ENCODE measurements at regions not wholly inside any gene's neighbourhood (a gene's known extent, or its start where the extent isn't known, plus 50 kb on each side); places are given as distances from the start of the nearest gene placed in this dataset.

- no peak for DNase-seq (ENCODE audit: low spot score)
- intact Hi-C loops (cut with DNase I): no loop called here
These were observed 426.4 kb downstream of the MED10 start for GRCh38 chr5:5951953-5952352.

GRCh38 chr5:5950658-5951057, 427.7 kb downstream of the MED10 start:
- no peak for DNase-seq (ENCODE audit: low spot score)
- intact Hi-C loops (cut with DNase I): no loop called here

GRCh38 chr5:5941486-5941885, 436.9 kb downstream of the MED10 start:
- intact Hi-C loops (cut with DNase I): no loop called here
- no peak for DNase-seq (ENCODE audit: low spot score)

GRCh38 chr5:5939759-5940370, 438.5 kb downstream of the MED10 start:
- intact Hi-C loops (cut with DNase I): loop anchor here in 1 of 2 donors (1.0 kb wide), 1 partner anchor 14 kb away; no protein-coding TSS in a partner anchor
- DNase-seq (ENCODE audit: low spot score): no peak

GRCh38 chr5:5933651-5934050, 444.7 kb downstream of the MED10 start:
- no peak for DNase-seq (ENCODE audit: low spot score)
- intact Hi-C loops (cut with DNase I): no loop called here

- intact Hi-C loops (cut with DNase I): no loop called here
- DNase-seq (ENCODE audit: low spot score): no peak
These were observed 445.5 kb downstream of the MED10 start for GRCh38 chr5:5932824-5933223.

- intact Hi-C loops (cut with DNase I): no loop called here
- no peak for DNase-seq (ENCODE audit: low spot score)
These were observed 447.8 kb downstream of the MED10 start for GRCh38 chr5:5930561-5930960.

- no peak for DNase-seq (ENCODE audit: low spot score)
These were observed 448.9 kb downstream of the MED10 start for GRCh38 chr5:5929291-5930020.

GRCh38 chr5:5925191-5925590, 453.2 kb downstream of the MED10 start:
- no peak for DNase-seq (ENCODE audit: low spot score)
- intact Hi-C loops (cut with DNase I): no loop called here

More at GRCh38 chr5:5929291-5930020, 448.9 kb downstream of the MED10 start:
- intact Hi-C loops (cut with DNase I): no loop called here

- DNase-seq (ENCODE audit: low spot score): no peak
- intact Hi-C loops (cut with DNase I): no loop called here
These were observed 458.9 kb downstream of the MED10 start for GRCh38 chr5:5919411-5919810.

GRCh38 chr5:5906778-5907177, 471.6 kb downstream of the MED10 start:
- intact Hi-C loops (cut with DNase I): no loop called here
- DNase-seq (ENCODE audit: low spot score): no peak

GRCh38 chr5:5905186-5905585, 473.2 kb downstream of the MED10 start:
- intact Hi-C loops (cut with DNase I): no loop called here
- no peak for DNase-seq (ENCODE audit: low spot score)

- DNase-seq (ENCODE audit: low spot score): no peak
- intact Hi-C loops (cut with DNase I): no loop called here
These were observed 474.2 kb downstream of the MED10 start for GRCh38 chr5:5904113-5904512.

- intact Hi-C loops (cut with DNase I): no loop called here
- no peak for DNase-seq (ENCODE audit: low spot score)
These were observed 475.4 kb downstream of the MED10 start for GRCh38 chr5:5902678-5903646.

- DNase-seq (ENCODE audit: low spot score): no peak
- intact Hi-C loops (cut with DNase I): no loop called here
These were observed 477.9 kb downstream of the ICE1 start for GRCh38 chr5:5900350-5900749.

- intact Hi-C loops (cut with DNase I): no loop called here
These were observed 477.2 kb downstream of the ICE1 start for GRCh38 chr5:5899716-5900115.

GRCh38 chr5:5888284-5888683, 465.8 kb downstream of the ICE1 start:
- DNase-seq (ENCODE audit: low spot score): no peak
- intact Hi-C loops (cut with DNase I): no loop called here

More at GRCh38 chr5:5899716-5900115, 477.2 kb downstream of the ICE1 start:
- no peak for DNase-seq (ENCODE audit: low spot score)

- no peak for DNase-seq (ENCODE audit: low spot score)
- intact Hi-C loops (cut with DNase I): no loop called here
These were observed 465.4 kb downstream of the ICE1 start for GRCh38 chr5:5887833-5888232.

GRCh38 chr5:5886812-5887486, 464.5 kb downstream of the ICE1 start:
- no peak for DNase-seq (ENCODE audit: low spot score)
- intact Hi-C loops (cut with DNase I): no loop called here

Data from posterior vena cava (tissue), 2 donors.